Parathyroid adenoma (tissue), 2 donors: ENCODE measurements at regions not wholly inside any gene's neighbourhood (a gene's known extent, or its start where the extent isn't known, plus 50 kb on each side); places are given as distances from the start of the nearest gene placed in this dataset.

Experiments
- H2AFZ ChIP-seq: fragments of 300-600 bp; sonication (generic); one replicate; pipeline ENCODE4 v1.7.0; 2017; ENCODE audit warnings: antibody characterized with exemption, mild to moderate bottlenecking
- H3K27ac ChIP-seq: fragments of 300-600 bp; sonication (generic); one replicate; pipeline ENCODE4 v1.7.0; 2017
- H3K27me3 ChIP-seq: fragments of 300-600 bp; sonication (generic); one replicate; pipeline ENCODE4 v1.7.0; 2017; ENCODE audit warnings: low read length; ENCODE audit not compliant: control insufficient read depth, insufficient read depth
- H3K36me3 ChIP-seq: fragments of 300-600 bp; sonication (generic); one replicate; pipeline ENCODE4 v1.7.0; 2017; ENCODE audit warnings: low read length; ENCODE audit not compliant: control insufficient read depth, insufficient read depth
- H3K4me1 ChIP-seq: fragments of 300-600 bp; sonication (generic); one replicate; pipeline ENCODE4 v1.7.0; 2017; ENCODE audit warnings: control low read depth
- H3K4me2 ChIP-seq: fragments of 300-600 bp; sonication (generic); one replicate; pipeline ENCODE4 v1.7.0; 2017; ENCODE audit warnings: low read length
- H3K4me3 ChIP-seq: fragments of 300-600 bp; sonication (generic); one replicate; pipeline ENCODE4 v1.7.0; 2017; ENCODE audit warnings: low read depth, low read length
- H3K79me2 ChIP-seq: fragments of 300-600 bp; sonication (generic); one replicate; pipeline ENCODE4 v1.7.0; 2017; ENCODE audit warnings: control low read depth
- H3K9ac ChIP-seq: fragments of 300-600 bp; sonication (generic); one replicate; pipeline ENCODE4 v1.7.0; 2017; ENCODE audit warnings: mild to moderate bottlenecking
- H3K9me3 ChIP-seq: fragments of 300-600 bp; sonication (generic); one replicate; pipeline ENCODE4 v1.7.0; 2017; ENCODE audit warnings: low read length; ENCODE audit not compliant: control insufficient read depth
- TF ChIP-seq, protein P1 (sequence below): fragments of 300-600 bp; sonication (generic); IDR thresholded peaks from one replicate; pipeline ENCODE4 v1.7.0; 2017; ENCODE audit warnings: antibody characterized with exemption, mild to moderate bottlenecking
- donor health status: primary hyperparathyroidism.

- no peaks in the 10 kb centered on the region for H3K79me2 ChIP-seq
- H3K27ac ChIP-seq: no peak overlapping the region
- H3K27me3 ChIP-seq: no peaks in the 10 kb centered on the region
- TF ChIP-seq, protein P1, sequence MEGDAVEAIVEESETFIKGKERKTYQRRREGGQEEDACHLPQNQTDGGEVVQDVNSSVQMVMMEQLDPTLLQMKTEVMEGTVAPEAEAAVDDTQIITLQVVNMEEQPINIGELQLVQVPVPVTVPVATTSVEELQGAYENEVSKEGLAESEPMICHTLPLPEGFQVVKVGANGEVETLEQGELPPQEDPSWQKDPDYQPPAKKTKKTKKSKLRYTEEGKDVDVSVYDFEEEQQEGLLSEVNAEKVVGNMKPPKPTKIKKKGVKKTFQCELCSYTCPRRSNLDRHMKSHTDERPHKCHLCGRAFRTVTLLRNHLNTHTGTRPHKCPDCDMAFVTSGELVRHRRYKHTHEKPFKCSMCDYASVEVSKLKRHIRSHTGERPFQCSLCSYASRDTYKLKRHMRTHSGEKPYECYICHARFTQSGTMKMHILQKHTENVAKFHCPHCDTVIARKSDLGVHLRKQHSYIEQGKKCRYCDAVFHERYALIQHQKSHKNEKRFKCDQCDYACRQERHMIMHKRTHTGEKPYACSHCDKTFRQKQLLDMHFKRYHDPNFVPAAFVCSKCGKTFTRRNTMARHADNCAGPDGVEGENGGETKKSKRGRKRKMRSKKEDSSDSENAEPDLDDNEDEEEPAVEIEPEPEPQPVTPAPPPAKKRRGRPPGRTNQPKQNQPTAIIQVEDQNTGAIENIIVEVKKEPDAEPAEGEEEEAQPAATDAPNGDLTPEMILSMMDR: no peak
- H3K36me3 ChIP-seq: no peaks in the 10 kb centered on the region
- H3K9ac ChIP-seq: no peak overlapping the region
- no peaks in the 10 kb centered on the region for H3K4me1 ChIP-seq
- H3K4me2 ChIP-seq: no peak overlapping the region
- no peak overlapping the region for H2AFZ ChIP-seq
- no peaks in the 10 kb centered on the region for H3K9me3 ChIP-seq
- H3K4me3 ChIP-seq: no peak overlapping the region
Observed at GRCh38 chr9:82206946-82207345, 218.4 kb downstream of the SPATA31D1 start.

DNA sequence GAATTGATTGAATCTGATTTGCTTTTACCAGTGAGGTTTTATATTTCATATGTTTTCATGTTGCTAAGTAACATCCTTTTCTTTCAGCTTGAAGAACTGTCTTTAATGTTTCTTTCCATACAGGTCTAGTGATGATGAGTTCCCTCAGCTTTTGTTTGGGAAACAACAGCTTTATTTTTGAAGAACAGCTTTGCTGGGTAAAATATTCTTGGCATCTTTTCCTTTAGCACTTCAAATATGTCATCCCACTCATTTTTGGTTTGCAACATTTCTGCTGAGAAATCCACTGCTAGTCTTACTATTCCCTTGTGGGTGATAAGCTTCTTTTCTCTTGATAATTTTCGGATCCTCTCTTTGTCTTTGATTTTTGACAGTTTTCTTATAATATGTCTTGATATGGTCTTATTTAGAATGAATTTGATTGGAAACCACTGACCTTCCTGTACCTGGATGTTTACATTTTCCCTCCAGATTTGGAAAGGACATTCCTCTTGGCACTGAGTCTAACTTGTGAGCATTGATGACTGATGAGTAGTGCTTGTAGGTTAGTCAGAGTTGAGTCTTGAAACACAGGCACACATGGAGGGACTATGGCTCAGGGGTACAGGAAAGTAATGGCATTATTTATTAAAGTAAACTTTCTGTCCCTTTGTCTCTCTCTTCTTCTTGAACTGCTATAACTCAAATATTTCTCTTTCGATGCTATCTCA lies 220.3 kb downstream of the SPATA31D1 start:
- Histone ChIP-seq H3K79me2 (no peaks in the 10 kb centered on the region), H3K36me3 (no peaks in the 10 kb centered on the region), H3K27me3 (no peaks in the 10 kb centered on the region), H3K9ac (no peak overlapping the region), H3K4me1 (no peaks in the 10 kb centered on the region), H3K4me2 (no peak overlapping the region), H3K27ac (no peak overlapping the region), H3K9me3 (no peaks in the 10 kb centered on the region), H3K4me3 (no peak overlapping the region), H2AFZ (no peak overlapping the region)
- TF ChIP-seq, protein P1: no peak

- no peak overlapping the region for H2AFZ ChIP-seq
- H3K27ac ChIP-seq: no peak overlapping the region
Observed at GRCh38 chr9:82209797-82210470, 221.4 kb downstream of the SPATA31D1 start.

GRCh38 chr9:82212885-82213284 lies 224.3 kb downstream of the SPATA31D1 start:
- no peak overlapping the region for H3K4me2 ChIP-seq
- H3K27ac ChIP-seq: no peak overlapping the region
- no peaks in the 10 kb centered on the region for H3K79me2 ChIP-seq
- no peaks in the 10 kb centered on the region for H3K36me3 ChIP-seq
- no peak overlapping the region for H3K4me3 ChIP-seq
- H3K27me3 ChIP-seq: no peaks in the 10 kb centered on the region
- no peak overlapping the region for H3K9ac ChIP-seq
- H3K9me3 ChIP-seq: no peaks in the 10 kb centered on the region
- H3K4me1 ChIP-seq: no peaks in the 10 kb centered on the region
- no peak overlapping the region for H2AFZ ChIP-seq
- TF ChIP-seq, protein P1: no peak

More at GRCh38 chr9:82209797-82210470, 221.4 kb downstream of the SPATA31D1 start:
- TF ChIP-seq, protein P1: no peak
- Histone ChIP-seq H3K4me3 (no peak overlapping the region), H3K79me2 (no peaks in the 10 kb centered on the region), H3K9ac (no peak overlapping the region), H3K9me3 (no peaks in the 10 kb centered on the region), H3K27me3 (no peaks in the 10 kb centered on the region), H3K4me1 (no peaks in the 10 kb centered on the region), H3K36me3 (no peaks in the 10 kb centered on the region), H3K4me2 (no peak overlapping the region)
